ENCODE measurements at regions not wholly inside any gene's neighbourhood (a gene's known extent, or its start where the extent isn't known, plus 50 kb on each side); places are given as distances from the start of the nearest gene placed in this dataset.

DNA sequence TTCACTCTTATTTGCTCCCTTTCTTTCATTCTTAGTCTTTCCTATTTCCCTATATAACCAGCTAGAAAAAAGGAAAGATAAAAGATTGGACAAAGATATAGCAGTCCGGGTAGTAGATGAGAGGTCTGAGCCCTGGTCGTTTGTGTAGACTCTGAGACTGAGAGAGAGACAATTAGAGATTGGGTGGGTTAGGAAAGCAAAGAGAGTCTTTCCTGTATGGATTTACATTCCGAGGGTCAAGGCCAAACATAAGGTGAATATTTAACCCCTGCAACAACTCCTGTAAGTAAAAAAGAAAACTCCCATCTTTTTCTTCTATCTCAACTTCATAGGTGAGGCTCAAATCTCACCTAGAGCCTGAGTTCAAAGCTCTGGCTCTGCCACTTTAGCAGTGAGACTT, 218.0 kb upstream of the FGGY start:
- TF ChIP-seq, protein P1, sequence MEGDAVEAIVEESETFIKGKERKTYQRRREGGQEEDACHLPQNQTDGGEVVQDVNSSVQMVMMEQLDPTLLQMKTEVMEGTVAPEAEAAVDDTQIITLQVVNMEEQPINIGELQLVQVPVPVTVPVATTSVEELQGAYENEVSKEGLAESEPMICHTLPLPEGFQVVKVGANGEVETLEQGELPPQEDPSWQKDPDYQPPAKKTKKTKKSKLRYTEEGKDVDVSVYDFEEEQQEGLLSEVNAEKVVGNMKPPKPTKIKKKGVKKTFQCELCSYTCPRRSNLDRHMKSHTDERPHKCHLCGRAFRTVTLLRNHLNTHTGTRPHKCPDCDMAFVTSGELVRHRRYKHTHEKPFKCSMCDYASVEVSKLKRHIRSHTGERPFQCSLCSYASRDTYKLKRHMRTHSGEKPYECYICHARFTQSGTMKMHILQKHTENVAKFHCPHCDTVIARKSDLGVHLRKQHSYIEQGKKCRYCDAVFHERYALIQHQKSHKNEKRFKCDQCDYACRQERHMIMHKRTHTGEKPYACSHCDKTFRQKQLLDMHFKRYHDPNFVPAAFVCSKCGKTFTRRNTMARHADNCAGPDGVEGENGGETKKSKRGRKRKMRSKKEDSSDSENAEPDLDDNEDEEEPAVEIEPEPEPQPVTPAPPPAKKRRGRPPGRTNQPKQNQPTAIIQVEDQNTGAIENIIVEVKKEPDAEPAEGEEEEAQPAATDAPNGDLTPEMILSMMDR (IDR thresholded peaks at IDR 0.05; ENCODE audit: low read depth, low read length): no peak
- no peak for TF ChIP-seq POLR2A (IDR thresholded peaks at IDR 0.05; ENCODE audit: extremely low read depth, insufficient read length)

Measured in NB4 (cell line).